Duodenal mucosa (tissue), 2 donors: ENCODE measurements at regions not wholly inside any gene's neighbourhood (a gene's known extent, or its start where the extent isn't known, plus 50 kb on each side); places are given as distances from the start of the nearest gene placed in this dataset.
"Not testable (repeated sequence)": the region's sequence is repeated elsewhere in the genome, so short reads cannot be mapped to it uniquely, and the experiment has no call there.

ENCODE experiments used
- H3K27ac ChIP-seq: one replicate; pipeline ENCODE4 v1.7.0; 2013; ENCODE audit warnings: low read depth, low read length
- H3K27me3 ChIP-seq, 2 donors: one replicate each; pipeline ENCODE4 v1.7.0; 2013; ENCODE audit warnings: low read length in 2 of 2, control low read depth in 1 of 2; ENCODE audit not compliant: insufficient read depth in 2 of 2, control insufficient read depth in 1 of 2
- H3K36me3 ChIP-seq, 2 donors: one replicate each; pipeline ENCODE4 v1.7.0; 2013; ENCODE audit warnings: low read length in 2 of 2, control low read depth in 1 of 2; ENCODE audit not compliant: insufficient read depth in 2 of 2, control insufficient read depth in 1 of 2
- H3K4me1 ChIP-seq, 2 donors: one replicate each; pipeline ENCODE4 v1.7.0; 2013; ENCODE audit warnings: low read length in 2 of 2, control low read depth in 1 of 2; ENCODE audit not compliant: insufficient read depth in 2 of 2, control insufficient read depth in 1 of 2
- H3K4me3 ChIP-seq, 2 donors: one replicate each; pipeline ENCODE4 v1.7.0; 2013; ENCODE audit warnings: low read length in 2 of 2, low read depth in 1 of 2
- H3K9ac ChIP-seq, 2 donors: one replicate each; pipeline ENCODE4 v1.7.0; 2013; ENCODE audit warnings: low read length in 2 of 2, low read depth in 1 of 2
- H3K9me3 ChIP-seq, 2 donors: one replicate each; pipeline ENCODE4 v1.7.0; 2013; ENCODE audit warnings: low read length in 2 of 2, control low read depth in 1 of 2; ENCODE audit not compliant: control insufficient read depth in 1 of 2

GRCh38 chr15:23860290-23861245 is 173.5 kb upstream of the NDN start:
- no peak overlapping the region for H3K4me3 ChIP-seq
- H3K36me3 ChIP-seq = no peaks in the 10 kb centered on the region
- peaks cover 0 to 2% of the 10 kb centered on the region in 2 donors for H3K9me3 ChIP-seq
- H3K4me1 ChIP-seq = no peaks in the 10 kb centered on the region
- H3K27me3 ChIP-seq = no peaks in the 10 kb centered on the region
- no peak overlapping the region for H3K27ac ChIP-seq
- H3K9ac ChIP-seq = no peak overlapping the region

- H3K27me3 ChIP-seq = no peaks in the 10 kb centered on the region
These were observed 179.7 kb upstream of the NDN start for GRCh38 chr15:23866832-23867231.

GRCh38 chr15:23869396-23869795 is 182.3 kb upstream of the NDN start:
- no peaks in the 10 kb centered on the region for H3K36me3 ChIP-seq
- H3K4me3 ChIP-seq = peak overlapping the region in 1 of 2 donors; percentile 0
- no peaks in the 10 kb centered on the region for H3K9me3 ChIP-seq
- no peak overlapping the region for H3K9ac ChIP-seq
- H3K4me1 ChIP-seq = no peaks in the 10 kb centered on the region
- H3K27ac ChIP-seq = no peak overlapping the region
- no peaks in the 10 kb centered on the region for H3K27me3 ChIP-seq

More at GRCh38 chr15:23866832-23867231, 179.7 kb upstream of the NDN start:
- Histone ChIP-seq H3K9ac (no peak overlapping the region), H3K4me3 (no peak overlapping the region), H3K27ac (no peak overlapping the region), H3K36me3 (no peaks in the 10 kb centered on the region), H3K9me3 (no peaks in the 10 kb centered on the region), H3K4me1 (no peaks in the 10 kb centered on the region)

- H3K4me1 ChIP-seq, H3K36me3 ChIP-seq, H3K27ac ChIP-seq, H3K9ac ChIP-seq, H3K27me3 ChIP-seq, H3K9me3 ChIP-seq, H3K4me3 ChIP-seq: not testable (repeated sequence)
These were observed 186.5 kb upstream of the NDN start for GRCh38 chr15:23873613-23874012.

- Histone ChIP-seq H3K9me3 (no peaks in the 10 kb centered on the region), H3K4me3 (no peak overlapping the region), H3K27ac (no peak overlapping the region), H3K27me3 (no peaks in the 10 kb centered on the region), H3K9ac (no peak overlapping the region), H3K36me3 (no peaks in the 10 kb centered on the region), H3K4me1 (no peaks in the 10 kb centered on the region)
These were observed 190.7 kb upstream of the NDN start for GRCh38 chr15:23877502-23878412.

- no peaks in the 10 kb centered on the region for H3K36me3 ChIP-seq
- no peak overlapping the region for H3K9ac ChIP-seq
- H3K9me3 ChIP-seq = peaks cover 0 to 4% of the 10 kb centered on the region in 2 donors
- H3K4me3 ChIP-seq = no peak overlapping the region
- no peaks in the 10 kb centered on the region for H3K27me3 ChIP-seq
- H3K4me1 ChIP-seq = no peaks in the 10 kb centered on the region
- H3K27ac ChIP-seq = no peak overlapping the region
These were observed 194.2 kb upstream of the NDN start for GRCh38 chr15:23881291-23881690.

- no peak overlapping the region for H3K9ac ChIP-seq
- peaks cover 10 to 15% of the 10 kb centered on the region in 2 donors for H3K9me3 ChIP-seq
- H3K27me3 ChIP-seq = no peaks in the 10 kb centered on the region
- no peak overlapping the region for H3K4me3 ChIP-seq
- H3K4me1 ChIP-seq = no peaks in the 10 kb centered on the region
- no peak overlapping the region for H3K27ac ChIP-seq
- no peaks in the 10 kb centered on the region for H3K36me3 ChIP-seq
These were observed 203.1 kb upstream of the NDN start for GRCh38 chr15:23890218-23890617.

GRCh38 chr15:23897091-23897490 is 210.0 kb upstream of the NDN start:
- Histone ChIP-seq H3K4me1 (no peaks in the 10 kb centered on the region), H3K9ac (no peak overlapping the region), H3K27ac (no peak overlapping the region), H3K9me3 (peaks cover 0 to 6% of the 10 kb centered on the region in 2 donors), H3K27me3 (no peaks in the 10 kb centered on the region), H3K36me3 (no peaks in the 10 kb centered on the region), H3K4me3 (no peak overlapping the region)

- no peaks in the 10 kb centered on the region for H3K27me3 ChIP-seq
- H3K36me3 ChIP-seq = no peaks in the 10 kb centered on the region
- H3K4me3 ChIP-seq = no peak overlapping the region
- no peaks in the 10 kb centered on the region for H3K4me1 ChIP-seq
- H3K9me3 ChIP-seq = peaks cover 0 to 6% of the 10 kb centered on the region in 2 donors
- H3K27ac ChIP-seq = no peak overlapping the region
- no peak overlapping the region for H3K9ac ChIP-seq
These were observed 210.4 kb upstream of the NDN start for GRCh38 chr15:23897531-23897930.

- no peak overlapping the region for H3K27ac ChIP-seq
- H3K36me3 ChIP-seq = no peaks in the 10 kb centered on the region
- H3K9me3 ChIP-seq = peaks cover 5 to 11% of the 10 kb centered on the region in 2 donors
- no peaks in the 10 kb centered on the region for H3K4me1 ChIP-seq
- H3K4me3 ChIP-seq = no peak overlapping the region
- H3K9ac ChIP-seq = no peak overlapping the region
- H3K27me3 ChIP-seq = no peaks in the 10 kb centered on the region
These were observed 222.9 kb upstream of the NDN start for GRCh38 chr15:23910030-23910429.
